ENCODE measurements at regions not wholly inside any gene's neighbourhood (a gene's known extent, or its start where the extent isn't known, plus 50 kb on each side); places are given as distances from the start of the nearest gene placed in this dataset.
"Not testable (repeated sequence)": the region's sequence is repeated elsewhere in the genome, so short reads cannot be mapped to it uniquely, and the experiment has no call there.

DNA sequence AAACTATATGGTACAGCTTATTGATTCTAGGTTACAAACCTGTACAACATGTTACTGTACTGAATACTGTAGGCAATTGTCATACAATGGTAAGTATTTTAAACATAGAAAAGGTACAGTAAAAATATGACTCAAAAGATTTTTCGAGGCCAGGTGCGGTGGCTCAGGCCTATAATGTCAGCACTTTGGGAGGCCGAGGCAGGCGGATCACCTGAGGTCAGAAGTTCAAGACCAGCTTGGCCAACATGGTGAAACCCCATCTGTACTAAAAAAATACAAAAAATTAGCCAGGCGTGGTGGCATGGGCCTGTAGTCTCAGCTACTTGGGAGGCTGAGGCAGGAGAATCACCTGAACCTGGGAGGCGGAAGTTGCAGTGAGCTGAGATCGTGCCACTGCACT, 646.6 kb downstream of the ISL1 start:
- TF ChIP-seq, protein P1, sequence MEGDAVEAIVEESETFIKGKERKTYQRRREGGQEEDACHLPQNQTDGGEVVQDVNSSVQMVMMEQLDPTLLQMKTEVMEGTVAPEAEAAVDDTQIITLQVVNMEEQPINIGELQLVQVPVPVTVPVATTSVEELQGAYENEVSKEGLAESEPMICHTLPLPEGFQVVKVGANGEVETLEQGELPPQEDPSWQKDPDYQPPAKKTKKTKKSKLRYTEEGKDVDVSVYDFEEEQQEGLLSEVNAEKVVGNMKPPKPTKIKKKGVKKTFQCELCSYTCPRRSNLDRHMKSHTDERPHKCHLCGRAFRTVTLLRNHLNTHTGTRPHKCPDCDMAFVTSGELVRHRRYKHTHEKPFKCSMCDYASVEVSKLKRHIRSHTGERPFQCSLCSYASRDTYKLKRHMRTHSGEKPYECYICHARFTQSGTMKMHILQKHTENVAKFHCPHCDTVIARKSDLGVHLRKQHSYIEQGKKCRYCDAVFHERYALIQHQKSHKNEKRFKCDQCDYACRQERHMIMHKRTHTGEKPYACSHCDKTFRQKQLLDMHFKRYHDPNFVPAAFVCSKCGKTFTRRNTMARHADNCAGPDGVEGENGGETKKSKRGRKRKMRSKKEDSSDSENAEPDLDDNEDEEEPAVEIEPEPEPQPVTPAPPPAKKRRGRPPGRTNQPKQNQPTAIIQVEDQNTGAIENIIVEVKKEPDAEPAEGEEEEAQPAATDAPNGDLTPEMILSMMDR (IDR thresholded peaks at IDR 0.05), result not testable (repeated sequence)
- not testable (repeated sequence) for TF ChIP-seq POLR2A (IDR thresholded peaks at IDR 0.05)
